GM19397 (cell line): ENCODE measurements at regions not wholly inside any gene's neighbourhood (a gene's known extent, or its start where the extent isn't known, plus 50 kb on each side); places are given as distances from the start of the nearest gene placed in this dataset.

Experiments used
- ATAC-seq: cut with Tn5 transposase; IDR thresholded peaks from one replicate; pipeline ENCODE4 v1.9.1; 2021; ENCODE audit warnings: mild to moderate bottlenecking, moderate library complexity; ENCODE audit not compliant: unreplicated experiment

GRCh38 chr17:68182011-68182306 is 65.9 kb upstream of the AMZ2 start:
- peak; percentile 60 for ATAC-seq

GRCh38 chr17:68182940-68183551 is 64.8 kb upstream of the AMZ2 start:
- ATAC-seq = peak; percentile 40

GRCh38 chr17:68184141-68184571 is 63.7 kb upstream of the AMZ2 start:
- ATAC-seq = no peak

- ATAC-seq = peak; percentile 50
Observed at GRCh38 chr17:68184816-68185436, 62.9 kb upstream of the AMZ2 start.

- no peak for ATAC-seq
Observed at GRCh38 chr17:68185820-68186219, 62.0 kb upstream of the AMZ2 start.

- ATAC-seq = no peak
Observed at GRCh38 chr17:68190495-68190894, 57.3 kb upstream of the AMZ2 start.

- no peak for ATAC-seq
Observed at GRCh38 chr17:68195667-68196393, 52.0 kb upstream of the AMZ2 start.

GRCh38 chr17:68196394-68197090 is 51.3 kb upstream of the AMZ2 start:
- ATAC-seq = no peak

GRCh38 chr17:68197091-68197996 is 50.5 kb upstream of the AMZ2 start:
- no peak for ATAC-seq

- ATAC-seq = no peak
Observed at GRCh38 chr17:68197997-68198930, 49.6 kb upstream of the AMZ2 start.
